Uterus (tissue), 2 donors: ENCODE measurements at regions not wholly inside any gene's neighbourhood (a gene's known extent, or its start where the extent isn't known, plus 50 kb on each side); places are given as distances from the start of the nearest gene placed in this dataset.

Experiments
- POLR2A ChIP-seq, 2 donors: fragments of 450-650 bp; IDR thresholded peaks; one replicate each; pipeline ENCODE4 v1.6.1; 2016; ENCODE audit warnings: antibody characterized with exemption in 2 of 2, mild to moderate bottlenecking in 1 of 2, moderate library complexity in 1 of 2
- TF ChIP-seq, protein P1 (sequence below), 4 experiments: fragments of 200-600 bp in 2 of 4; fragments of 450-650 bp in 2 of 4; sonication (generic) in 2 of 4; IDR thresholded peaks; one replicate each; pipeline ENCODE4 v1.5.1; 2016 to 2019; ENCODE audit warnings: antibody characterized with exemption in 4 of 4, mild to moderate bottlenecking in 2 of 4, moderate library complexity in 1 of 4

DNA sequence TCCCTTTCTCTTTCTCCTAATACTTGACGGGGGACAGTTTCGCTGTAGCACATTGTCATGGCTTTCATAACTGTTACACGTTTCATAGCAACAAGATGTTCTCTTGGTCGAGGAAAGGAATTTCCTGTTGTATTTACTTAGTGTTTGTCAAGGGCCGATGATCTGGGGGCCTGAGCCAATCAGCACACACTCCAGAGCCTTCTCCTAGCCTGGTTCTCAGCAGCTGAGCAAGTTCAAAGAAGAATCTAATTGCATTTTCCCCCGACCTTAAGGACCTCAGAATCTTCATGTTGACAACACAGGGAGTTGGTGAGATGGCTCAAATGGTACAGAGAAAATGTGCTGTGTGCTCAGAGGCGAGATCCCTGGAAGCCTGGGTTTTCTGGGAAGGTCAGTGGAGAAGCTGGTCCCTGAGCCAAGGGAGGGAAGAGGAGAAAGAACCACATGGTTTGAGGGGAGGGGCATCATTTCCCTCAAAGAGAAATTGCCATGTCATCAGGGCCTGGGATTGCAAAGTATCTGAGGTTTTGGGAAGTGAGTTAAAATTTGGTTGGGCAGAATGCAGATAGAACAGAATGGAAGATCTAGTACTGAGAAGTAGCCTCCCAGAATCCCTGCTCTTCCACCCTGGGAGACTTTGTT is 76.9 kb upstream of the AGAP1 start:
- TF ChIP-seq, protein P1, sequence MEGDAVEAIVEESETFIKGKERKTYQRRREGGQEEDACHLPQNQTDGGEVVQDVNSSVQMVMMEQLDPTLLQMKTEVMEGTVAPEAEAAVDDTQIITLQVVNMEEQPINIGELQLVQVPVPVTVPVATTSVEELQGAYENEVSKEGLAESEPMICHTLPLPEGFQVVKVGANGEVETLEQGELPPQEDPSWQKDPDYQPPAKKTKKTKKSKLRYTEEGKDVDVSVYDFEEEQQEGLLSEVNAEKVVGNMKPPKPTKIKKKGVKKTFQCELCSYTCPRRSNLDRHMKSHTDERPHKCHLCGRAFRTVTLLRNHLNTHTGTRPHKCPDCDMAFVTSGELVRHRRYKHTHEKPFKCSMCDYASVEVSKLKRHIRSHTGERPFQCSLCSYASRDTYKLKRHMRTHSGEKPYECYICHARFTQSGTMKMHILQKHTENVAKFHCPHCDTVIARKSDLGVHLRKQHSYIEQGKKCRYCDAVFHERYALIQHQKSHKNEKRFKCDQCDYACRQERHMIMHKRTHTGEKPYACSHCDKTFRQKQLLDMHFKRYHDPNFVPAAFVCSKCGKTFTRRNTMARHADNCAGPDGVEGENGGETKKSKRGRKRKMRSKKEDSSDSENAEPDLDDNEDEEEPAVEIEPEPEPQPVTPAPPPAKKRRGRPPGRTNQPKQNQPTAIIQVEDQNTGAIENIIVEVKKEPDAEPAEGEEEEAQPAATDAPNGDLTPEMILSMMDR (IDR thresholded peaks at IDR 0.05) = no peak
- TF ChIP-seq POLR2A (IDR thresholded peaks at IDR 0.05) = no peak
